GM19463 (cell line): ENCODE measurements at regions not wholly inside any gene's neighbourhood (a gene's known extent, or its start where the extent isn't known, plus 50 kb on each side); places are given as distances from the start of the nearest gene placed in this dataset.
A peak's percentile ranks its signal among the peaks of the same experiment; 100 is the strongest.

Source experiments
- ATAC-seq: cut with Tn5 transposase; IDR thresholded peaks from one replicate; pipeline ENCODE4 v1.9.1; 2021; ENCODE audit warnings: mild to moderate bottlenecking, moderate library complexity; ENCODE audit not compliant: unreplicated experiment

GRCh38 chr1:208628022-208628914 lies 384.1 kb upstream of the PLXNA2 start:
- ATAC-seq, result no peak

GRCh38 chr1:208631092-208631491 lies 386.9 kb upstream of the PLXNA2 start:
- no peak for ATAC-seq

GRCh38 chr1:208631506-208631905 lies 387.3 kb upstream of the PLXNA2 start:
- ATAC-seq, result no peak

GRCh38 chr1:208634346-208635140 lies 390.4 kb upstream of the PLXNA2 start:
- no peak for ATAC-seq

GRCh38 chr1:208637181-208637580 lies 393.0 kb upstream of the PLXNA2 start:
- no peak for ATAC-seq

DNA sequence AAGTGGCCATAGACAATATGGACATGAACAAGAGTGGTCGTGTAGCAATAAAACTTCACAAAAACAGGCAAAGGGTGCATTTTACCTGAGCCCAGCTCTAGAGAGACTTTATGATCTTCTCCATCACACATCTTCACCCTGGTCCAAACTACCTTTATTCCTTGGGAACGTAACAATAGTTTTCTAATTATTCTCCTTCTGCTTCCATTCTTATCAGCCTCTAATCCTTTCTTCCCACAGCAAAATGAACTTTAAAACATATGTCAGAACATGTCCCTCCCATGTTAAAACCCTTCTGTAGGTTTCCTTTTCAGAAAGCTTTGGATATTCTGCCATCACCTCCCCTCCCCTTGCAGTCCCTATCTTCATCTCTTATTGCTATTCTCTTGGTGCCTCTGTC lies 395.2 kb upstream of the PLXNA2 start:
- no peak for ATAC-seq

- ATAC-seq, result no peak
Observed at GRCh38 chr1:208640295-208640694, 396.1 kb upstream of the PLXNA2 start.

DNA sequence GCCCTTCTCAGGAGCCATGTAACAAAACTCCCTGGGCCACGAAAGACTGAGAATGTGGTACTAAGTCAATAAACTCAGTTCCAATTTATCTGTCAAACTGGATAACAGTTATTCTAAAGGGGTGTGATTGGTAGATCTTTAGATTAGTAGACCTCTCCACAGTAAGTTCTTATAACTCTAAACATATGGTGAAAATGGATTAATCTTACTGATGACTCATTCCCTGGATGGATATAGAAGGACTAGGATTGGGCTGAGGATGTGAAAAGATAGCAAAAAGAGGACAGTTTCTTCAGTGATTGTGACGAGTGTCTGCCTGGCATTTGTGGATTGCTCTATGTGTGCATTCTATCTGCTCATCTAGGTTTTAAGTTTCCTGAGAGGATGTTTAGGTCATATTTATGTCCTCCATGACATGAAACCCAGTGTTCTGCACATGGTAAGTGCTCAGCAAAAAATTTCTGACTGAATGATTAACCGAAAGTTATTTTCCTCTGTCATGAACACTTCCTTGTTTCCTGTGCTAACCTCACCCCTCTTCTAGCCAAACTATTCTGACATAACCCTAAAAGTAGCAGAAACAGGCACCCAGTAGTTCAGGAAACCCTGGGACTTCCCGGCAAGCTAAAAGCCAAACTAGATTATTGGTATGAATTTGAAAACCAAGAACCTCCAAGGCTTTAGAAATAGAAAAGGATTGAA lies 397.5 kb upstream of the PLXNA2 start:
- peak; percentile 56 for ATAC-seq

DNA sequence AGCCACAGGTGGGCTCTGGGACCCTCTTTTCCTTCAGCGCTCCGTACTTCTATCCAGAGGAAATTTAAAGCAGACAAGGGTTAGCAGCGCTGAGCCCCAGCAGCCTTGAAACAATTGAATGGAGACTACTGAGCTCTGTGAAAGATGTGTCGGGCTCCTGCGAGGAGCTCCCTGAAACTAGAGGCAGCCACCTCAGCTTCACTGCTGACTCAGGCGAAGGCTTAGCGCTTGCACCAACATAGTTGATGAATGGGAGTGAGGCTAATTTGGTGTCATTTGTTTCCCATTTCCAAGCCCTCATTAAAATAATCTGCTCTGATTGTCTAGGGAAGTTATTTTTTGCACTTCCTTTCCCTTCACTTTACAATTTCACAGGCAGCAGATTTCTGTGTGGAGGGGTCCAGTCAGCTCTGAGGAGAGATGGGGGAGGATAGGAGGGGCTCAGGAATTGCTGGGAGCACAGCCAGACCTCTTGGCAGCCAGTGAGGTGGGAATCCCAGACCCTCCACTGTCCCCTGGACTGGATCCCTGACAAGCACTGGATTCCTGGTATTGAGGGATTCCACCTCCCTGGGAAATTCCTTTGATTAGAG lies 398.9 kb upstream of the PLXNA2 start:
- ATAC-seq, result no peak

GRCh38 chr1:208644401-208645160 lies 400.4 kb upstream of the PLXNA2 start:
- no peak for ATAC-seq

DNA sequence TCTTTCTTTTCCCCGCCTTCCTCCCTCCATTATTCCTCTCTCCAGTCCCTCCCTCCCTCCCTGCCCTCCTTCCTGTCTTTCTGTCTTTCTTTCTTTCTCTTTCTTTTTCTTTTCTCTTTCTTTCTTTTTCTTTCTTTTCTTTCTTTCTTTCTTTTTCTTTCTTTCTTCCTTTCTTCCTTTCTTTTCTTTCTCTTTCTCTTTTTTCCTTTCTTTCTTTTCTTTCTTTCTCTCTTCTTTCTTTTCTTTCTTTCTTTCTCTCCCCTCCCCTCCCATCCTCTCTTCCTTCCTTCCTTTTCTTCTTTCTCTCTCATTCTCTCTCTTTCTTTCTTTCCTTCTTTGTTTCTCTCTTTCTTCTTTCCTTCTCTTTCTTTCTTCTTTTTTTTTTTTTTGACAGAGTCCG lies 402.2 kb upstream of the PLXNA2 start:
- no peak for ATAC-seq

- no peak for ATAC-seq
Observed at GRCh38 chr1:208648146-208648545, 404.0 kb upstream of the PLXNA2 start.

- peak; percentile 84 for ATAC-seq
Observed at GRCh38 chr1:208652296-208653160, 408.3 kb upstream of the PLXNA2 start.

DNA sequence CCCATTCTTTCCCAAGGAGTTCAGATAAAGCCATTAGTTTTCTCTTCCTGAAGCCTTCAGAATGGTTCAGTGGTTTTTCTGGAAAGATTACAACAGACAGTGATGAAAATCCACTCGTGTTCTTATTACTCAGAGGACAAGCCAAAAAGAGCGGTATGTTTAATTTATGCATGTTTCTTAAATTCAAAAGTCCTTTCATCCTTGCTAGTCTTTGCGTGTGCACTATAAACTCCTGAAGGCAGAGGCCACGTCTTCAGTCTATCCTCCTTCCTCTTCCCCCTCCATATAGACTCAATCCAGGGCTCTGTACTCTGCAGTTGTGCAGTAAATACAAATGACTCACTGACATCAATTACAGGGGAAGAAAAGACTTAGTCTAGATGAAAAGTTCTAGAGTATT lies 409.2 kb upstream of the PLXNA2 start:
- ATAC-seq, result no peak

GRCh38 chr1:208654241-208654640 lies 410.1 kb upstream of the PLXNA2 start:
- no peak for ATAC-seq

DNA sequence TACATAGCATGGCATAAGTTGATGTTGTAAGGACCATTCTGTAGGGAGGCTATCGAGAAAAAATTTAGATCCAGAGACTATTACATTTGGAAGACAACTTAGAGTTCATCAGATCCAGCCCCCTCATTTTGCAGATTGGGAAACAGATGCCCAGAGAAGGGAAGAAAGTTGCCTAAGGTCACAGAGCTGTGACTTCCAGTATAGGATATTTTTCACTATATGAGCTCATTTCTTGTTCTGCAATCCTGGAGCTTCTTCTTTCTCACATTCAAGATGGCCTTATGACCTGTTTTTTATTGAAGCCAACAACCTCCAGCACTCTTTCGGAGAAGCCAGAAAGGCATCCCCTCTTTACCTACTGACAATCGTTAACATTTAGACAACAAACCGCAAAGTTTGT lies 421.8 kb upstream of the PLXNA2 start:
- no peak for ATAC-seq

GRCh38 chr1:208668991-208669390 lies 424.8 kb upstream of the PLXNA2 start:
- no peak for ATAC-seq

GRCh38 chr1:208670778-208671177 lies 426.6 kb upstream of the PLXNA2 start:
- no peak for ATAC-seq

GRCh38 chr1:208681878-208682663 lies 437.9 kb upstream of the PLXNA2 start:
- ATAC-seq, result no peak
